GM21576 (cell line): ENCODE measurements at regions not wholly inside any gene's neighbourhood (a gene's known extent, or its start where the extent isn't known, plus 50 kb on each side); places are given as distances from the start of the nearest gene placed in this dataset.

Experiments used
- ATAC-seq: cut with Tn5 transposase; IDR thresholded peaks from one replicate; pipeline ENCODE4 v1.9.1; 2021; ENCODE audit warnings: mild to moderate bottlenecking, moderate library complexity; ENCODE audit not compliant: unreplicated experiment

- ATAC-seq = no peak
These were observed 186.9 kb upstream of the BTG1 start for GRCh38 chr12:92332552-92332951.

GRCh38 chr12:92331383-92331782, 185.7 kb upstream of the BTG1 start:
- no peak for ATAC-seq

DNA sequence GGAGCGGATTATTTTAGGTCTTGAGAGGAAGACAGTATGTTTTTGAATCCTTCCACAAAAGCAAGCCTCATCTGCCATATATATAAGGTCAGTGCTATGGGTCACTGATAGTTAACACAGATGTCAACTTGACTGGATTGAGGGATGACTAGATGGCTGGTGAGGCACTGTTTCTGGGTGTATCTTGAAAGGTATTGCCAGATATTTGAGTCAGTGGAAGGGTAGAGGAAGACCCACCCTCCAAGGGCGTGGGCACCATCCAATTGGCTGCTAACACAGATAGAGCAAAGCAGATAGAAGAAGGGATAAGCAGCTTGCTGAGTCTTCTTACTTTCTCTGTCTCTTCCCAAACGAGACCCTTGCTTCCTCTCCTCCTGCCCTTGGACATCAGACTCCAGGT, 185.0 kb upstream of the BTG1 start:
- no peak for ATAC-seq

GRCh38 chr12:92326877-92327276, 181.2 kb upstream of the BTG1 start:
- ATAC-seq = no peak

DNA sequence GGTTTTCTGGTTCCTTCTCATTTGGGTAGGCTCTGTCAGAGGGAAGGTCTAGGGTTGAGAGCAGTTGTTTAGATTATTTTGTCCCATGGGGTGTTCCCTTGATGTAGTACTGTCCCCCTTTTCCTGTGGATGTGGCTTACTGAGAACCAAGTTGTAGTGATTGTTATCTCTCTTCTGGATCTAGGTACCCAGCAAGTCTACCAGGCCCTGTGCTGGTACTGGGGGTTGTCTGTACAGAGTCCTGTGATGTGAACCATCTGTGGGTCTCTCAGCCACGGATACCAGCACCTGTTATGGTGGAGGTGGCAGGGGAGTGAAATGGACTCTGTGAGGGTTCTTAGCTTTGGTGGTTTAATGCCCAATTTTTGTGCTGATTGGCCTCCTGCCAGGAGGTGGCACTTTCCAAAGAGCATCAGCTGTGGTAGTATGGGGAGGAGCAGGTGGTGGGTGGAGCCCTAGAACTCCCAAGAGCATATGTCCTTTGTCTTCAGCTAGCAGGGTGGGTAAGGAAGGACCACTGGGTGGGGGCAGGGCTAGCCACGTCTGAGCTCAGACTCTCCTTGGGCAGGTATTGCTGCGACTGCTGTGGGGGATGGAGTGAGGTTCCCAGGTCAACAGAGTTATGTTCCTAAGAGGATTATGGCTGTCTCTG, 179.3 kb upstream of the BTG1 start:
- no peak for ATAC-seq

DNA sequence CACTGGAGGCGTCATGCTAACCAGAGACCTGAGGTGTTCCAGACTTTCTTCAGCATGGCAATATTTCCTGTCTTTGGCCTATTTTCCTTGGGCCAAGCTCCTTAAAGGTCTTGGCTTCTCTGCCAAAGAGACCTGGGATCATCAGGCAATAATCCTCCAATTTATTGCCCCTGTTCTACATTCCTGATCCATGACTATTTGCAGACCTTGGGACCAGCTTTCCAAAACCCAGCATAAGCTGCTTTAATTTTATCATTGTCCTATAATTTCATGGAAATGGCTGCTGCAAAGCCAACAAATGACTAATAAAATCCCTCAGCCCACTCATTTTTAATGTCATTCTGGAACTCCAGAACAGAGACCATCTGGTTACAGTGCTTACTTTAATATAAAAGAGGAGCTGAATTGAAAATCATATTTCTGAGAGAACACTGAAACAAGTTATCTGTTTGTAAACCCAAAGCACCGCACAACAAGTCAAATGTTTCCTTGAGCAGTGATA, 166.9 kb upstream of the BTG1 start:
- ATAC-seq = no peak

GRCh38 chr12:92304371-92305055, 158.9 kb upstream of the BTG1 start:
- ATAC-seq = no peak

GRCh38 chr12:92302041-92302829, 156.6 kb upstream of the BTG1 start:
- no peak for ATAC-seq

DNA sequence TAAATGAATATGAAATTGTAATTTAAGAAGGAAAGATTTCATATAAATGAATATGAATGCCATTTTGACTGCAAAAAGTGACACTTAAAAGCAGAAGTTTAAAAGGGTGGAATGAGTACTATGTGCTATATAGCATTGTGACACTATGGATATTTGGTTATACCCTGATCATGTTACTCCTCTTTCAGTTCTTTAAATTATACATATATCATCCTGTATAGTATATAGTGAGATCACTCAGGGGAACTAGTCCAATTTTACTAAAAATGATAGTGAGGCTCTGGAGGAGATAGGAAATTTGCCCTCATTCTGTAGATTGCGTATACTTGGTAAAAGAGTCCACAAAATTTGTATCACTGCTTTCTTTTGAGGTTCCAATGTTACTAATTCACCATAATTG, 155.7 kb upstream of the BTG1 start:
- ATAC-seq = no peak

GRCh38 chr12:92300777-92301176, 155.1 kb upstream of the BTG1 start:
- no peak for ATAC-seq

DNA sequence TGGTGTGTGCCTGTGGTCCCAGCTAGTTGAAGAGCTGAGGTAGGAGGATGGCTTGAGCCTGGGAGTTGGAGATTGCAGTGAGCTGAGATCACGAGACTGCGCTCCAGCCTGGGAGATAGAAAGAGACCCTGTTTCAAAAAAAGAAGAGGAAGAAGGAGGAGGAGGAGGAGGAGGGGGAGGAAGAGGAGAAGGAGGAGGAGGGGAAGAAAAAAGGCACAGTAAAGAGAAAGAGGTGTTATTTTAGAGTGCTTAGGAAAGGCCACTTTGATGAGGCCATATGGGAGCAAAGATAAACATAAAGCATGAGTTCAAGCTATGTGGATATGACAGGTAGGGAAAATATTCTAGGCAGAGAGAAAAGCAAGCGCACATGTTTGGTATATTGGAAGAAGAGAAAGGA, 154.1 kb upstream of the BTG1 start:
- ATAC-seq = no peak

DNA sequence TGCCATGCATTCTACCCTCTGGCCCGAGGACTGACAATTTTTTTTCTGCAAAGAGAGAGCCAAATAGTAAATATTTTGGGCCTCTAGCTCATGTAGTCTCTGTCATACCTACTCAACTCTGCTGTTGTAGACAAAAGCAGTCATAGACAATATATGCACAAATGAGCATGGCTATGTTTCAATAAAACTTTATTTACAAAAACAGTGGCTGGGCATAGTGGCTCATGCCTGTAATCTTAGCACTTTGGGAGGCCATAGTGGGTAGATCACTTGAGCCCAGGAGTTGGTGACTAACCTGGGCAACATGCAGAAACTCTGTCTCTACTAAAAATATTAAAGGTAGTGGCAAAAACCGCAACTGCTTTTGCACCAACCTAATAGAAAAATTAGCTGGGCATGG, 153.7 kb upstream of the BTG1 start:
- ATAC-seq = no peak

DNA sequence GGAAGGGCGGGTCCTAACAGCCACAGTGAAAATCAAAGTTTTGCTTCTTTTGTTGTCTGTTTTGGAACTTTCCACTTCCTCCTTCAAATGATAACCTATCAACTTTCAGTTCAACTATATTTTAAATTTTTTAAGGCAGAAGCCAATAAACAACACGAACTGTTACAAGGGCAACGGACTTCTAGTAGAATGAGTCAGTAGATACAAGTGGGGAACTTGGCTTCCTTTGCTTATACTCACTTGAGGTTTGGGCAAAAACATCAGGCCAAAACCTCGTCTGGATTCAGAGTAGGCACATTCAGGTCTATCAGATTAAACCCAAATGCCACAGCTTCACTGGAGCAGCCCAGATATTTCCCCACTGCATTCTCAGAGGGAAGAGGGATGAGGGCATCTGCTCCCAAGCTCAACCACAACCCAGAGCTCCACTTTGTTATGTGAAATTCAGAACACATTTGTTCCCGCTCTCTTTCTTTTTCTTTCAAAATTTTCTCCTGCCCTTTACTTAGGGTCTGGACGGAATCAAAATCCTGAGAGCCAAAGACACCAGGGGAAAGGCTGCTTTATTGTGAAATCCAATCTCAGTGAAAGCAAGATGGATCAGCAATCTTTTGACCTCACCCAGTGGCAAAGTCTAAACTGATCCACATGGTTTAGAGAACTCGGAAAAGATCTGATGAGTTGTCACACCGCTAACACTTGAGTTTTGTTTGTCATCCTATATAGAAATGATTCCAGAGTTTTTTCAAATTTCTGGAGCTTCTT, 152.5 kb upstream of the BTG1 start:
- no peak for ATAC-seq

DNA sequence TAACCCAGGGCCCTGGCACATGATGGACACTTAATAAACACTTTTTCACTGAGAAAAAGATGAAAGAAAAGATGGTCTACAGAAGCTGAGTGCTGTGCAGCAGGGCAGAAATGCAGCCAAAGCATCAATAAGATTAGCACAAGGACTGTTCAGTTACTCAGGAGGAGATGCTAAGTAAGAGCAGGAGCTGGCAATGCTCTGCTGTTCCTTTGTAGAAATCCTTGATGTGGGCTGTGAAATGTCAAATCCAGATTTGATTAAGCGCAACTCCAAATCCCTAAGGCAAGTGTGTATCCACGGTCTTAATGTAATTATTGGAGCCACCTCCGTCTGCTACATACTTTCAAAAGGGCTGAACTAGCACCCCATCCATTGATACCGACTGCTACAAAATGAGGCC, 151.8 kb upstream of the BTG1 start:
- ATAC-seq = no peak

- ATAC-seq = no peak
These were observed 149.9 kb upstream of the BTG1 start for GRCh38 chr12:92295523-92295922.

DNA sequence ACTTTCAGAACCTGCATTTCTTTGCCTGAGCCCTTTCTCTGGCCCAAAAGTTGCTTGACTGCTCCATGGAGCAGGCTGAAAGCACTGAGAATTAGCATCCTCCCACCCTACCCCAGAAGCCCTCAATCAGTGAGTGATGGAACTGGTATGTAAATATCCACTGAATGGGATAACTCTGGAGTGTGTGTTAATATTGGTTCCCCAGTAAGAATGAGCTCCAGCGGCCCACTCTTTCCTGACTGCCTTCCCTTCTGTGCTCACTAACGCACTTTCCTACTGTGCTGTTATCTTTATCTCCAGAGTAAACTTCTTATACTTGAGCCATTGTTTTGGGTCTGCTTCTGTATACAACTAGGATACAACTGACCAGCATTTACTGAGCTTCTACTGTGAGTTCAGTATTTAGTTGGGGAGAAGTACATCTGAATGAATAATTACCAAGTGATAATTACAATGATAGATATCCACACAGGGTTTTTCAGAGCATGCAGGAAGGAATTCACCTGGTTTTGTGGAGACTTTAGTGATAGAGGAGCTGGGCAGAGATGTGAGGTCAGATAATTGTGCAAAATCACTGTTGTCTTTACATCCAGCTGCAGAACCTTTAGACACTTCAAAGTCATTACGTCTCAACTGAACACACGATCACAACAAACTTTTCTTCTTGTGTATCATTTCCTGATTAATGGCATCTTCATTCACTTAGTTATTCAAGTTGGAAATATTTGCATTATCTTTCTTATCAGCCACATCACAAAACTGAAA, 149.2 kb upstream of the BTG1 start:
- no peak for ATAC-seq

DNA sequence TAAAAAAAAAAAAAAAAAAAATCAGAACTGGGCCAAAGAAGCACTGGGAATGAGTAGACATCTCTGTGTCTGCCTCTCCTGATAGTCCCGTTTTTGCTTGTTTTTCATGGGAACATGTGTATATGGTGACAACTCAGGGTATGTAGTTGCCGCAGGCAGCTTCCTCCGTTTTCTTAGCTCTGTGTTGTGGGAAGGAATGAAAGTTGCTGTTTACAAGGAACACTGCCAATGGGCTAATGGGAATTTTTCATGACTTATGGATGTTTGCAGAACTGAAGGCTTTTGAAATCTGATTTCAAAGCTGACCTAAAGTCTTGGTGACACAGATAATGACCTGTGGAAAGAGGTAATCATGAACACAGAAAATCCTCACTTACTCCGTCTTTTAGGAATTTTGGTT, 146.4 kb upstream of the BTG1 start:
- ATAC-seq = no peak

- no peak for ATAC-seq
These were observed 145.2 kb upstream of the BTG1 start for GRCh38 chr12:92290886-92291285.

GRCh38 chr12:92290350-92290695, 144.7 kb upstream of the BTG1 start:
- ATAC-seq = no peak

- no peak for ATAC-seq
These were observed 144.1 kb upstream of the BTG1 start for GRCh38 chr12:92289629-92290349.
